ENCODE measurements at regions not wholly inside any gene's neighbourhood (a gene's known extent, or its start where the extent isn't known, plus 50 kb on each side); places are given as distances from the start of the nearest gene placed in this dataset.

GRCh38 chr11:70799386-70799785, 401.1 kb downstream of the CTTN start:
- Histone ChIP-seq H3K27me3 (no peaks in the 10 kb centered on the region; the same call in 1 of the 2 replicates), H3K4me1 (no peaks in the 10 kb centered on the region), H3K36me3 (no peaks in the 10 kb centered on the region), H3K9me3 (no peaks in the 10 kb centered on the region), H3K4me3 (ENCODE audit: low read depth, low read length) (no peak overlapping the region)
- TF ChIP-seq, protein P1, sequence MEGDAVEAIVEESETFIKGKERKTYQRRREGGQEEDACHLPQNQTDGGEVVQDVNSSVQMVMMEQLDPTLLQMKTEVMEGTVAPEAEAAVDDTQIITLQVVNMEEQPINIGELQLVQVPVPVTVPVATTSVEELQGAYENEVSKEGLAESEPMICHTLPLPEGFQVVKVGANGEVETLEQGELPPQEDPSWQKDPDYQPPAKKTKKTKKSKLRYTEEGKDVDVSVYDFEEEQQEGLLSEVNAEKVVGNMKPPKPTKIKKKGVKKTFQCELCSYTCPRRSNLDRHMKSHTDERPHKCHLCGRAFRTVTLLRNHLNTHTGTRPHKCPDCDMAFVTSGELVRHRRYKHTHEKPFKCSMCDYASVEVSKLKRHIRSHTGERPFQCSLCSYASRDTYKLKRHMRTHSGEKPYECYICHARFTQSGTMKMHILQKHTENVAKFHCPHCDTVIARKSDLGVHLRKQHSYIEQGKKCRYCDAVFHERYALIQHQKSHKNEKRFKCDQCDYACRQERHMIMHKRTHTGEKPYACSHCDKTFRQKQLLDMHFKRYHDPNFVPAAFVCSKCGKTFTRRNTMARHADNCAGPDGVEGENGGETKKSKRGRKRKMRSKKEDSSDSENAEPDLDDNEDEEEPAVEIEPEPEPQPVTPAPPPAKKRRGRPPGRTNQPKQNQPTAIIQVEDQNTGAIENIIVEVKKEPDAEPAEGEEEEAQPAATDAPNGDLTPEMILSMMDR (IDR thresholded peaks at IDR 0.05; ENCODE audit: low read depth, low read length): no peak
- no peak for DNase-seq

GRCh38 chr11:70802185-70802584, 403.9 kb downstream of the CTTN start:
- no peaks in the 10 kb centered on the region for H3K4me1 ChIP-seq
- no peaks in the 10 kb centered on the region for H3K9me3 ChIP-seq
- no peak overlapping the region for H3K4me3 ChIP-seq (ENCODE audit: low read depth, low read length)
- H3K36me3 ChIP-seq: no peaks in the 10 kb centered on the region
- TF ChIP-seq, protein P1 (IDR thresholded peaks at IDR 0.05; ENCODE audit: low read depth, low read length): no peak
- DNase-seq: no peak
- no peaks in the 10 kb centered on the region; the same call in 1 of the 2 replicates for H3K27me3 ChIP-seq

GRCh38 chr11:70804139-70804837, 406.0 kb downstream of the CTTN start:
- TF ChIP-seq, protein P1 (IDR thresholded peaks at IDR 0.05; ENCODE audit: low read depth, low read length): no peak
- no peaks in the 10 kb centered on the region for H3K36me3 ChIP-seq
- H3K27me3 ChIP-seq: no peaks in the 10 kb centered on the region; the same call in 1 of the 2 replicates
- H3K9me3 ChIP-seq: no peaks in the 10 kb centered on the region
- H3K4me3 ChIP-seq (ENCODE audit: low read depth, low read length): no peak overlapping the region
- DNase-seq: no peak
- H3K4me1 ChIP-seq: no peaks in the 10 kb centered on the region

DNA sequence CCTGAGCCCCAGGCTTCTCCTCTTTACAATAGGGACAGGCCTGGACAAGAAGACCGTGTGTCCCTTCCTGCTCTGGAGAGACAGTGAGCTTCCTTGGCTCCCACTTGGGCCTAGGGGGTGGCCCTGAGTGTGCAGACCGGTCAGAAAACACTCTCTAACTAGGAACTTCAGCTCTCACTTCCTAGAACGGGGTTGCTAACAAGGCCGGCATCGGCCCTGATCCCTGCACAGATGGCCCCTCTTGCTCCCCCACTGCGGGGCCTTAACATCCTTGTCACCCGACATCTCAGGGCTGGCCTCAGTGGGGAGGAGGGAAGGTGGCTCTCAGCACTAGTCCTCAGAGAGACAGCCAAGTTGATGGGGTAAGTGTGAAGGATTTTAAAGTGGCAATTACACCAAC, 406.9 kb downstream of the CTTN start:
- H3K4me3 ChIP-seq (ENCODE audit: low read depth, low read length): no peak overlapping the region
- no peaks in the 10 kb centered on the region for H3K36me3 ChIP-seq
- no peaks in the 10 kb centered on the region; the same call in 1 of the 2 replicates for H3K27me3 ChIP-seq
- TF ChIP-seq, protein P1 (IDR thresholded peaks at IDR 0.05; ENCODE audit: low read depth, low read length): no peak
- no peak for DNase-seq
- H3K9me3 ChIP-seq: no peaks in the 10 kb centered on the region
- no peaks in the 10 kb centered on the region for H3K4me1 ChIP-seq

- no peaks in the 10 kb centered on the region for H3K4me1 ChIP-seq
Observed at GRCh38 chr11:70805971-70806370, 407.6 kb downstream of the CTTN start.

More at GRCh38 chr11:70805971-70806370, 407.6 kb downstream of the CTTN start:
- no peaks in the 10 kb centered on the region for H3K36me3 ChIP-seq
- no peaks in the 10 kb centered on the region for H3K9me3 ChIP-seq
- TF ChIP-seq, protein P1 (IDR thresholded peaks at IDR 0.05; ENCODE audit: low read depth, low read length): no peak
- no peak for DNase-seq
- no peak overlapping the region for H3K4me3 ChIP-seq (ENCODE audit: low read depth, low read length)
- H3K27me3 ChIP-seq: no peaks in the 10 kb centered on the region; the same call in 1 of the 2 replicates

All from BE2C (cell line).